ENCODE measurements at regions not wholly inside any gene's neighbourhood (a gene's known extent, or its start where the extent isn't known, plus 50 kb on each side); places are given as distances from the start of the nearest gene placed in this dataset.

- no peaks in the 10 kb centered on the region for H3K27me3 ChIP-seq (replicated peaks; ENCODE audit: control insufficient read depth, insufficient read depth, low read length)
- TF ChIP-seq CTCF (IDR thresholded peaks at IDR 0.05; ENCODE audit: insufficient read depth, low read length, poor library complexity, severe bottlenecking), result no peak
- H3K36me3 ChIP-seq (ENCODE audit: control insufficient read depth, insufficient read depth, low read length), result no peaks in the 10 kb centered on the region
- H3K4me3 ChIP-seq (replicated peaks; ENCODE audit: low read depth, low read length), result no peak overlapping the region
- no peak for DNase-seq (ENCODE audit: extremely low read depth, insufficient read length)
Measured at GRCh38 chr11:80239217-80239616, 798.4 kb upstream of the TENM4 start.

GRCh38 chr11:80227915-80228314, 787.1 kb upstream of the TENM4 start:
- DNase-seq (ENCODE audit: extremely low read depth, insufficient read length), result no peak
- TF ChIP-seq CTCF (IDR thresholded peaks at IDR 0.05; ENCODE audit: insufficient read depth, low read length, poor library complexity, severe bottlenecking), result no peak
- Histone ChIP-seq H3K27me3 (replicated peaks; ENCODE audit: control insufficient read depth, insufficient read depth, low read length) (no peaks in the 10 kb centered on the region), H3K4me3 (replicated peaks; ENCODE audit: low read depth, low read length) (no peak overlapping the region), H3K36me3 (ENCODE audit: control insufficient read depth, insufficient read depth, low read length) (no peaks in the 10 kb centered on the region)

GRCh38 chr11:80214413-80214812, 773.6 kb upstream of the TENM4 start:
- Histone ChIP-seq H3K27me3 (replicated peaks; ENCODE audit: control insufficient read depth, insufficient read depth, low read length) (no peaks in the 10 kb centered on the region), H3K4me3 (replicated peaks; ENCODE audit: low read depth, low read length) (no peak overlapping the region), H3K36me3 (ENCODE audit: control insufficient read depth, insufficient read depth, low read length) (no peaks in the 10 kb centered on the region)
- TF ChIP-seq CTCF (IDR thresholded peaks at IDR 0.05; ENCODE audit: insufficient read depth, low read length, poor library complexity, severe bottlenecking), result no peak
- DNase-seq (ENCODE audit: extremely low read depth, insufficient read length), result no peak

- no peak for DNase-seq (ENCODE audit: extremely low read depth, insufficient read length)
- H3K27me3 ChIP-seq (replicated peaks; ENCODE audit: control insufficient read depth, insufficient read depth, low read length), result no peaks in the 10 kb centered on the region
- no peak for TF ChIP-seq CTCF (IDR thresholded peaks at IDR 0.05; ENCODE audit: insufficient read depth, low read length, poor library complexity, severe bottlenecking)
- H3K36me3 ChIP-seq (ENCODE audit: control insufficient read depth, insufficient read depth, low read length), result no peaks in the 10 kb centered on the region
- no peak overlapping the region for H3K4me3 ChIP-seq (replicated peaks; ENCODE audit: low read depth, low read length)
Measured at GRCh38 chr11:80211673-80212072, 770.8 kb upstream of the TENM4 start.

- TF ChIP-seq CTCF (IDR thresholded peaks at IDR 0.05; ENCODE audit: insufficient read depth, low read length, poor library complexity, severe bottlenecking), result no peak
- Histone ChIP-seq H3K27me3 (replicated peaks; ENCODE audit: control insufficient read depth, insufficient read depth, low read length) (no peaks in the 10 kb centered on the region), H3K36me3 (ENCODE audit: control insufficient read depth, insufficient read depth, low read length) (no peaks in the 10 kb centered on the region), H3K4me3 (replicated peaks; ENCODE audit: low read depth, low read length) (no peak overlapping the region)
- DNase-seq (ENCODE audit: extremely low read depth, insufficient read length), result no peak
Measured at GRCh38 chr11:80204021-80204420, 763.2 kb upstream of the TENM4 start.

GRCh38 chr11:80196932-80197554, 756.2 kb upstream of the TENM4 start:
- H3K36me3 ChIP-seq (ENCODE audit: control insufficient read depth, insufficient read depth, low read length), result no peaks in the 10 kb centered on the region
- no peaks in the 10 kb centered on the region for H3K27me3 ChIP-seq (replicated peaks; ENCODE audit: control insufficient read depth, insufficient read depth, low read length)
- DNase-seq (ENCODE audit: extremely low read depth, insufficient read length), result no peak
- TF ChIP-seq CTCF (IDR thresholded peaks at IDR 0.05; ENCODE audit: insufficient read depth, low read length, poor library complexity, severe bottlenecking), result no peak
- no peak overlapping the region for H3K4me3 ChIP-seq (replicated peaks; ENCODE audit: low read depth, low read length)

All from GM06990 (cell line).